PC-9 (cell line): ENCODE measurements at regions not wholly inside any gene's neighbourhood (a gene's known extent, or its start where the extent isn't known, plus 50 kb on each side); places are given as distances from the start of the nearest gene placed in this dataset.

Experiments used
- BruUV-seq: library from RNA; stranded (reverse); fragments of 400-500 nt; replicated peaks from 2 replicates; lab custom pipeline; 2021; lab: Mats Ljungman, UMichigan
- CTCF ChIA-PET: fragments of 300-600 bp; sonication (Branson Sonifier 250); formaldehyde crosslinking; loops from one replicate; lab custom pipeline; 2022; ENCODE audit warnings: antibody characterized with exemption; lab: Charles Lee
- POLR2A ChIA-PET: fragments of 300-600 bp; sonication (Branson Sonifier 250); formaldehyde crosslinking; loops from one replicate; lab custom pipeline; 2022; ENCODE audit warnings: antibody characterized with exemption; ENCODE audit not compliant: unreplicated experiment; lab: Charles Lee
- DNase-seq, 2 experiments: peaks; one replicate each; pipeline versions ENCODE4 v3.0.0 to v3.0.0-alpha.2; 2015 to 2022; ENCODE audit warnings: mixed read lengths in 1 of 2
- H2AFZ ChIP-seq: fragments of 200-600 bp; sonication (generic); 2 replicates; pipeline ENCODE4 v1.8.1; 2017; ENCODE audit warnings: antibody characterized with exemption
- H3F3A ChIP-seq: fragments of 200-600 bp; sonication (generic); 2 replicates; pipeline ENCODE4 v1.8.1; 2017; ENCODE audit warnings: antibody characterized with exemption, mild to moderate bottlenecking, low read depth; ENCODE audit not compliant: insufficient read depth
- H3K27ac ChIP-seq: fragments of 200-600 bp; sonication (generic); 2 replicates; pipeline ENCODE4 v1.6.1; 2016; ENCODE audit warnings: mixed run types
- H3K27me3 ChIP-seq: fragments of 200-600 bp; sonication (generic); 2 replicates; pipeline ENCODE4 v1.6.1; 2016; ENCODE audit warnings: low read depth, mixed run types; ENCODE audit not compliant: insufficient read depth
- H3K36me3 ChIP-seq: fragments of 200-600 bp; sonication (generic); 2 replicates; pipeline ENCODE4 v1.6.1; 2016; ENCODE audit warnings: low read depth, mixed run types
- H3K4me1 ChIP-seq: fragments of 200-600 bp; sonication (generic); replicated peaks from 2 replicates; pipeline ENCODE4 v1.6.1; 2016; ENCODE audit warnings: mixed run types; ENCODE audit not compliant: insufficient read depth
- H3K4me2 ChIP-seq: fragments of 200-600 bp; sonication (generic); 2 replicates; pipeline ENCODE4 v1.6.1; 2017; ENCODE audit warnings: mixed run types
- H3K4me3 ChIP-seq: fragments of 200-600 bp; sonication (generic); 2 replicates; pipeline ENCODE4 v1.6.1; 2016; ENCODE audit warnings: mixed run types
- H3K79me2 ChIP-seq: fragments of 200-600 bp; sonication (generic); 2 replicates; pipeline ENCODE4 v1.6.1; 2017; ENCODE audit warnings: low read depth, mixed run types
- H3K9me2 ChIP-seq: fragments of 200-600 bp; sonication (generic); 2 replicates; pipeline ENCODE4 v1.8.1; 2017; ENCODE audit warnings: mild to moderate bottlenecking; ENCODE audit not compliant: insufficient read depth
- H3K9me3 ChIP-seq: fragments of 200-600 bp; sonication (generic); 2 replicates; pipeline ENCODE4 v1.8.1; 2016; ENCODE audit warnings: low read depth; ENCODE audit not compliant: insufficient read depth
- H4K20me1 ChIP-seq: fragments of 200-600 bp; sonication (generic); 2 replicates; pipeline ENCODE4 v1.8.1; 2017; ENCODE audit not compliant: insufficient read depth
- EZH2 ChIP-seq: fragments of 200-600 bp; sonication (generic); IDR thresholded peaks from 2 replicates; pipeline ENCODE4 v1.8.0; 2017; ENCODE audit warnings: antibody characterized with exemption, low read depth
- intact Hi-C: fragments of 100-400 bp; cut with micrococcal nuclease; formaldehyde crosslinking; loops from one replicate; pipeline ENCODE4 v1.10.0; 2022; ENCODE audit not compliant: unreplicated experiment
- TF ChIP-seq, protein P1 (sequence below): fragments of 200-600 bp; sonication (generic); conservative IDR thresholded peaks from 2 replicates; pipeline ENCODE4 v1.6.1; 2017; ENCODE audit warnings: mixed run types, antibody characterized with exemption, mild to moderate bottlenecking, moderate library complexity

GRCh38 chr5:51275428-51275827, 107.8 kb upstream of the ISL1 start:
- no peaks in the 10 kb centered on the region for H3F3A ChIP-seq
- no peak overlapping the region for H3K4me2 ChIP-seq
- TF ChIP-seq, protein P1, sequence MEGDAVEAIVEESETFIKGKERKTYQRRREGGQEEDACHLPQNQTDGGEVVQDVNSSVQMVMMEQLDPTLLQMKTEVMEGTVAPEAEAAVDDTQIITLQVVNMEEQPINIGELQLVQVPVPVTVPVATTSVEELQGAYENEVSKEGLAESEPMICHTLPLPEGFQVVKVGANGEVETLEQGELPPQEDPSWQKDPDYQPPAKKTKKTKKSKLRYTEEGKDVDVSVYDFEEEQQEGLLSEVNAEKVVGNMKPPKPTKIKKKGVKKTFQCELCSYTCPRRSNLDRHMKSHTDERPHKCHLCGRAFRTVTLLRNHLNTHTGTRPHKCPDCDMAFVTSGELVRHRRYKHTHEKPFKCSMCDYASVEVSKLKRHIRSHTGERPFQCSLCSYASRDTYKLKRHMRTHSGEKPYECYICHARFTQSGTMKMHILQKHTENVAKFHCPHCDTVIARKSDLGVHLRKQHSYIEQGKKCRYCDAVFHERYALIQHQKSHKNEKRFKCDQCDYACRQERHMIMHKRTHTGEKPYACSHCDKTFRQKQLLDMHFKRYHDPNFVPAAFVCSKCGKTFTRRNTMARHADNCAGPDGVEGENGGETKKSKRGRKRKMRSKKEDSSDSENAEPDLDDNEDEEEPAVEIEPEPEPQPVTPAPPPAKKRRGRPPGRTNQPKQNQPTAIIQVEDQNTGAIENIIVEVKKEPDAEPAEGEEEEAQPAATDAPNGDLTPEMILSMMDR = no peak
- H4K20me1 ChIP-seq = no peaks in the 10 kb centered on the region
- DNase-seq = no peak
- H3K9me2 ChIP-seq = no peaks in the 10 kb centered on the region
- H3K79me2 ChIP-seq = no peaks in the 10 kb centered on the region
- no peak overlapping the region for H3K4me3 ChIP-seq
- H3K27me3 ChIP-seq = no peaks in the 10 kb centered on the region
- H3K4me1 ChIP-seq = no peaks in the 10 kb centered on the region
- no peaks in the 10 kb centered on the region for H3K9me3 ChIP-seq
- BruUV-seq = no TSS peak
- H3K27ac ChIP-seq = no peak overlapping the region
- intact Hi-C loops = no loop called here
- POLR2A ChIA-PET = no interaction called here
- no peak overlapping the region for H2AFZ ChIP-seq
- CTCF ChIA-PET = no interaction called here
- no peaks in the 10 kb centered on the region for H3K36me3 ChIP-seq

- BruUV-seq = no TSS peak
- Histone ChIP-seq H3K9me3 (no peaks in the 10 kb centered on the region), H3F3A (no peaks in the 10 kb centered on the region), H2AFZ (no peak overlapping the region), H3K79me2 (no peaks in the 10 kb centered on the region), H3K27ac (no peak overlapping the region), H3K4me3 (no peak overlapping the region), H3K9me2 (no peaks in the 10 kb centered on the region), H3K27me3 (no peaks in the 10 kb centered on the region), H3K36me3 (no peaks in the 10 kb centered on the region), H4K20me1 (no peaks in the 10 kb centered on the region), H3K4me1 (no peaks in the 10 kb centered on the region), H3K4me2 (no peak overlapping the region)
- intact Hi-C loops = no loop called here
- TF ChIP-seq, protein P1 = no peak
- TF ChIP-seq EZH2 = no peak
- CTCF ChIA-PET = no interaction called here
- no peak for DNase-seq
- POLR2A ChIA-PET = no interaction called here
These were observed 107.0 kb upstream of the ISL1 start for GRCh38 chr5:51276250-51276649.

DNA sequence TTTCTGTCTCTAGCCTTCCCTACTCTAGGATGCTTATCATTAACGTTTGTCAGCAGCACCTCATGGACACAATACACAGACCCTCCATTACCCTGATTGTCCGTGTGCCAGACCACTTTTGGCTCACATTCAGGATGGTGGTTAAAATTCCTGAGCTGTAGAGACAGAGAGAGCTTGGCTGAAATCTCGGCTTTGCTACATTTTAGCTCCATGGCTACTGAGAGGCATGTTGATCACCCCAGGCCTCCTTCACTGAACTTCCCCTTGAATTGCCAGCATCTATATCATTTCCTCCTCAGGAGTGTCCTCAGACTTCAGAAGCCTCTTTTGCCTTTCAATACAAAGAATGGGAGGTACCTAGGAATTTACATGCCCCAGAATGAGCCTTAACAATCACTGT, 104.7 kb upstream of the ISL1 start:
- H3K9me3 ChIP-seq = no peaks in the 10 kb centered on the region
- TF ChIP-seq, protein P1 = no peak
- no peak for TF ChIP-seq EZH2
- H2AFZ ChIP-seq = no peak overlapping the region
- H3K4me3 ChIP-seq = no peak overlapping the region
- no peak for DNase-seq
- H3K27me3 ChIP-seq = no peaks in the 10 kb centered on the region
- no peaks in the 10 kb centered on the region for H3K9me2 ChIP-seq
- no peaks in the 10 kb centered on the region for H3F3A ChIP-seq
- H4K20me1 ChIP-seq = no peaks in the 10 kb centered on the region
- no peak overlapping the region for H3K27ac ChIP-seq
- no peak overlapping the region for H3K4me2 ChIP-seq
- POLR2A ChIA-PET = no interaction called here
- no peaks in the 10 kb centered on the region for H3K36me3 ChIP-seq
- intact Hi-C loops = no loop called here
- no peaks in the 10 kb centered on the region for H3K79me2 ChIP-seq
- BruUV-seq = no TSS peak
- CTCF ChIA-PET = no interaction called here
- no peaks in the 10 kb centered on the region for H3K4me1 ChIP-seq
